HepG2 (cell line): ENCODE measurements at regions not wholly inside any gene's neighbourhood (a gene's known extent, or its start where the extent isn't known, plus 50 kb on each side); places are given as distances from the start of the nearest gene placed in this dataset.

ENCODE experiments used
- ATAC-seq: fragments of 200-7000 bp; cut with Tn5 transposase; 3 replicates; pipeline ENCODE4 v1.9.1; 2020; ENCODE audit warnings: mild to moderate bottlenecking, moderate library complexity
- BruUV-seq: library from RNA; stranded (reverse); fragments of 400-500 nt; replicated peaks from 2 replicates; lab custom pipeline; 2021; lab: Mats Ljungman, UMichigan
- CTCF ChIA-PET: fragments of 300-600 bp; formaldehyde crosslinking; extraction: SDS; loops from one replicate; lab custom pipeline; 2021; ENCODE audit warnings: low total read pairs, inconsistent platforms, low intra/inter-chr PET ratio; lab: Yijun Ruan, JAX
- POLR2A ChIA-PET: fragments of 350-600 bp; sonication (Branson Sonifier 250); formaldehyde crosslinking; loops from one replicate; lab custom pipeline; 2020; ENCODE audit warnings: antibody characterized with exemption, inconsistent platforms; lab: Yijun Ruan, JAX
- DNase-seq: peaks from one replicate; pipeline ENCODE4 v3.0.0-alpha.2; 2015; ENCODE audit warnings: low spot score
- FAIRE-seq: peaks from 3 replicates; lab custom pipeline; 2011; peaks lifted over from hg19 to GRCh38; lab: Jason Lieb, UNC
- H2AFZ ChIP-seq: one replicate; pipeline ENCODE4 v1.6.1; 2011; ENCODE audit warnings: low read length, inconsistent platforms
- H3K27ac ChIP-seq: fragments of 300-600 bp; 3 replicates; pipeline ENCODE4 v1.8.0; 2011; ENCODE audit warnings: mixed run types, mild to moderate bottlenecking, mixed read lengths, low read length, inconsistent platforms; ENCODE audit not compliant: insufficient read depth; ENCODE audit errors: extremely low read length
- H3K27me3 ChIP-seq, 2 experiments: fragments of 200-600 bp in 1 of 2; 2 replicates in 1 of 2; 3 replicates in 1 of 2; pipeline versions ENCODE4 v1.6.0 to v1.8.0; 2011; ENCODE audit warnings: low read length in 2 of 2, mild to moderate bottlenecking in 2 of 2, moderate library complexity in 2 of 2, inconsistent platforms in 1 of 2; ENCODE audit not compliant: insufficient read depth in 2 of 2, control insufficient read depth in 1 of 2
- H3K36me3 ChIP-seq, 2 experiments: fragments of 200-600 bp in 1 of 2; replicated peaks in 1 of 2; 2 replicates in 1 of 2; 3 replicates in 1 of 2; pipeline versions ENCODE4 v1.5.1 to v1.8.0; 2011; ENCODE audit warnings: low read length in 2 of 2, inconsistent platforms in 1 of 2; ENCODE audit not compliant: insufficient read depth in 2 of 2, control insufficient read depth in 1 of 2
- H3K4me1 ChIP-seq: 2 replicates; pipeline ENCODE4 v1.5.1; 2012; ENCODE audit warnings: low read length, inconsistent platforms; ENCODE audit not compliant: insufficient read depth
- H3K4me2 ChIP-seq: 2 replicates; pipeline ENCODE4 v1.6.0; 2011; ENCODE audit warnings: low read depth, low read length, inconsistent platforms
- H3K4me3 ChIP-seq, 3 experiments: fragments of 200-600 bp in 1 of 3; sonication (generic), shearing (Covaris generic) in 1 of 3; replicated peaks in 1 of 3; 2 replicates each; pipeline ENCODE4 v1.5.1; 2011 to 2016; ENCODE audit warnings: low read length in 3 of 3, inconsistent platforms in 2 of 3, low read depth in 2 of 3, mild to moderate bottlenecking in 2 of 3, control low read depth in 1 of 3, mixed read lengths in 1 of 3; ENCODE audit not compliant: insufficient read depth in 1 of 3
- H3K79me2 ChIP-seq: one replicate; pipeline ENCODE4 v1.6.1; 2011; ENCODE audit warnings: low read length, inconsistent platforms; ENCODE audit not compliant: insufficient read depth
- H3K9ac ChIP-seq: 2 replicates; pipeline ENCODE4 v1.6.0; 2011; ENCODE audit warnings: mild to moderate bottlenecking, low read depth, low read length, inconsistent platforms; ENCODE audit not compliant: insufficient read depth
- H3K9me3 ChIP-seq: 2 replicates; pipeline ENCODE4 v1.5.1; 2012; ENCODE audit warnings: mild to moderate bottlenecking, low read length
- H4K20me1 ChIP-seq: 2 replicates; pipeline ENCODE4 v1.6.0; 2011; ENCODE audit warnings: inconsistent platforms, mild to moderate bottlenecking, low read length, moderate library complexity; ENCODE audit not compliant: insufficient read depth
- ARNTL ChIP-seq: sonication (generic); formaldehyde crosslinking; IDR thresholded peaks from 2 replicates; pipeline ENCODE4 v1.4.0; 2020; ENCODE audit warnings: mild to moderate bottlenecking, missing genetic modification reagents
- E2F1 ChIP-seq: sonication (generic); formaldehyde crosslinking; IDR thresholded peaks from 2 replicates; pipeline ENCODE4 v1.5.0; 2020; ENCODE audit warnings: missing genetic modification reagents
- MBNL3 ChIP-seq: fragments of 250-450 bp; sonication (Bioruptor Pico); conservative IDR thresholded peaks from 2 replicates; pipeline ENCODE4 v1.8.0; 2022; ENCODE audit warnings: mild to moderate bottlenecking, inconsistent platforms
- MEIS1 ChIP-seq: sonication (generic); formaldehyde crosslinking; IDR thresholded peaks from 2 replicates; pipeline ENCODE4 v1.9.0; 2021; ENCODE audit warnings: mild to moderate bottlenecking, missing genetic modification reagents, moderate library complexity, borderline replicate concordance
- NFIB ChIP-seq: sonication (generic); formaldehyde crosslinking; IDR thresholded peaks from 2 replicates; pipeline ENCODE4 v1.9.0; 2021; ENCODE audit warnings: missing genetic modification reagents, mild to moderate bottlenecking, borderline replicate concordance
- RFX5 ChIP-seq: IDR thresholded peaks from 2 replicates; pipeline ENCODE4 v1.6.1; 2011; ENCODE audit warnings: low read depth, low read length, improper control_type of control experiment
- SAP130 ChIP-seq: IDR thresholded peaks from 2 replicates; pipeline ENCODE4 v1.6.1; 2016; ENCODE audit warnings: low read depth
- ZNF496 ChIP-seq: sonication (generic); formaldehyde crosslinking; IDR thresholded peaks from 2 replicates; pipeline ENCODE4 v1.8.1; 2023; ENCODE audit warnings: mild to moderate bottlenecking, moderate library complexity, missing genetic modification reagents; ENCODE audit not compliant: insufficient replicate concordance
- WGBS: methylation state at CpG from one replicate; pipeline ENCODE4 v1.1.6; 2017; ENCODE audit warnings: low lambda C conversion rate; 5-methylcytosine and 5-hydroxymethylcytosine counted together
- in situ Hi-C: cut with HindIII; loops from 2 replicates; pipeline ENCODE4 v1.10.0; 2017; ENCODE audit warnings: low pct_unique_long_range_greater_than_20kb; ENCODE audit not compliant: extremely low pct_ligation_motif_present
- intact Hi-C: fragments of 100-400 bp; cut with micrococcal nuclease; formaldehyde crosslinking; loops from one replicate; pipeline ENCODE4 v1.10.0; 2022; ENCODE audit not compliant: unreplicated experiment
- TF ChIP-seq, protein P1 (sequence below): sonication (generic); formaldehyde crosslinking; IDR thresholded peaks from 2 replicates; pipeline ENCODE4 v1.4.0; 2020; ENCODE audit warnings: mild to moderate bottlenecking, missing genetic modification reagents

DNA sequence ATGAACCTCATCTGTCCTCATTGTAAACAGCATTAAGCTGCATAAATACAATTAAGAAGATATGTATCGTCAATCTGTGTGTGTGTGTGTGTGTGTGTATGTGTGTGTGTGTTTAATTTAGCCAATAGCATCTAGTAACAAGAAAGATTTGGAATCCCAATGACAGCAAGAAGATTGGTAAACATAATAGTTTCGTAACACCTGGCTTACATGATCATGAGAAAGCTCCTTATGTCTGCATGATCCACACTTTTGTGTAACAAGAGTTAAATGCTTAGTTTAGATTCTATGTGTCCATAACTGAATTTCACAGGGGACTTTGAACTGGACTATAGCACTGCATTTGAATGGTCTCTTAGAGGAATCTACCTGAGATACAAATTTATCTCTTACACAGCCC, 191.0 kb upstream of the BET1 start:
- in situ Hi-C loops, result no loop called here
- no peaks in the 10 kb centered on the region for H3K4me1 ChIP-seq
- no peak for DNase-seq
- H3K27me3 ChIP-seq, result no peaks in the 10 kb centered on the region
- ChIA-PET POLR2A (no interaction called here), CTCF (no interaction called here)
- 0% methylated on average over 2 of the region's 2 CpGs for WGBS
- H3K36me3 ChIP-seq, result no peaks in the 10 kb centered on the region
- no peak overlapping the region for H3K9ac ChIP-seq
- no peak overlapping the region for H3K4me2 ChIP-seq
- no peak overlapping the region for H2AFZ ChIP-seq
- no TSS peak for BruUV-seq
- no peaks in the 10 kb centered on the region for H4K20me1 ChIP-seq
- no peaks in the 10 kb centered on the region for H3K9me3 ChIP-seq
- H3K4me3 ChIP-seq, result no peak overlapping the region
- no peaks in the 10 kb centered on the region for H3K79me2 ChIP-seq
- intact Hi-C loops, result no loop called here
- TF ChIP-seq NFIB (CRISPR knock-in tag) (no peak), ARNTL (CRISPR knock-in tag) (no peak), SAP130 (CRISPR knock-in tag) (no peak), MEIS1 (CRISPR knock-in tag) (no peak), RFX5 (no peak), MBNL3 (no peak), ZNF496 (no peak), E2F1 (CRISPR knock-in tag) (no peak)
- TF ChIP-seq, protein P1, sequence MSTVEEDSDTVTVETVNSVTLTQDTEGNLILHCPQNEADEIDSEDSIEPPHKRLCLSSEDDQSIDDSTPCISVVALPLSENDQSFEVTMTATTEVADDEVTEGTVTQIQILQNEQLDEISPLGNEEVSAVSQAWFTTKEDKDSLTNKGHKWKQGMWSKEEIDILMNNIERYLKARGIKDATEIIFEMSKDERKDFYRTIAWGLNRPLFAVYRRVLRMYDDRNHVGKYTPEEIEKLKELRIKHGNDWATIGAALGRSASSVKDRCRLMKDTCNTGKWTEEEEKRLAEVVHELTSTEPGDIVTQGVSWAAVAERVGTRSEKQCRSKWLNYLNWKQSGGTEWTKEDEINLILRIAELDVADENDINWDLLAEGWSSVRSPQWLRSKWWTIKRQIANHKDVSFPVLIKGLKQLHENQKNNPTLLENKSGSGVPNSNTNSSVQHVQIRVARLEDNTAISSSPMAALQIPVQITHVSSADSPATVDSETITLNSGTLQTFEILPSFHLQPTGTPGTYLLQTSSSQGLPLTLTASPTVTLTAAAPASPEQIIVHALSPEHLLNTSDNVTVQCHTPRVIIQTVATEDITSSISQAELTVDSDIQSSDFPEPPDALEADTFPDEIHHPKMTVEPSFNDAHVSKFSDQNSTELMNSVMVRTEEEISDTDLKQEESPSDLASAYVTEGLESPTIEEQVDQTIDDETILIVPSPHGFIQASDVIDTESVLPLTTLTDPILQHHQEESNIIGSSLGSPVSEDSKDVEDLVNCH (CRISPR knock-in tag), result no peak
- TF ChIP-seq, all 625 proteins: peak for 0
- H3K27ac ChIP-seq, result no peak overlapping the region
- FAIRE-seq, result no peak
- ATAC-seq, result no peak
